AG04450 (cell line): ENCODE measurements at regions not wholly inside any gene's neighbourhood (a gene's known extent, or its start where the extent isn't known, plus 50 kb on each side); places are given as distances from the start of the nearest gene placed in this dataset.

Experiments
- CTCF ChIA-PET: fragments of 300-600, 350-600 bp; formaldehyde crosslinking; extraction: SDS; loops from one replicate; lab custom pipeline; 2022; ENCODE audit warnings: antibody characterized with exemption, inconsistent platforms; lab: Charles Lee
- POLR2A ChIA-PET: fragments of 350-600 bp; formaldehyde crosslinking; extraction: SDS; loops from one replicate; lab custom pipeline; 2021; ENCODE audit warnings: antibody characterized with exemption, inconsistent platforms; lab: Yijun Ruan, JAX
- DNase-seq: peaks from one replicate; pipeline ENCODE4 v3.0.0-alpha.2; 2011; ENCODE audit warnings: low read depth, low spot score
- H3K27ac ChIP-seq: one replicate; pipeline ENCODE4 v1.5.1; 2012; ENCODE audit warnings: low read depth, low read length, control low read depth
- H3K27me3 ChIP-seq: one replicate; pipeline ENCODE4 v1.6.0; 2012; ENCODE audit warnings: low read length; ENCODE audit not compliant: control insufficient read depth, insufficient read depth
- H3K4me3 ChIP-seq: 2 replicates; pipeline ENCODE4 v1.5.1; 2011; ENCODE audit warnings: mild to moderate bottlenecking, low read depth, low read length, control low read depth
- H3K9me3 ChIP-seq: 2 replicates; pipeline ENCODE4 v1.5.1; 2012; ENCODE audit warnings: low read length; ENCODE audit not compliant: control insufficient read depth, insufficient read depth
- TF ChIP-seq, protein P1 (sequence below): IDR thresholded peaks from 2 replicates; pipeline ENCODE4 v1.5.1; 2011; ENCODE audit warnings: low read depth, low read length, control low read depth, inconsistent platforms

DNA sequence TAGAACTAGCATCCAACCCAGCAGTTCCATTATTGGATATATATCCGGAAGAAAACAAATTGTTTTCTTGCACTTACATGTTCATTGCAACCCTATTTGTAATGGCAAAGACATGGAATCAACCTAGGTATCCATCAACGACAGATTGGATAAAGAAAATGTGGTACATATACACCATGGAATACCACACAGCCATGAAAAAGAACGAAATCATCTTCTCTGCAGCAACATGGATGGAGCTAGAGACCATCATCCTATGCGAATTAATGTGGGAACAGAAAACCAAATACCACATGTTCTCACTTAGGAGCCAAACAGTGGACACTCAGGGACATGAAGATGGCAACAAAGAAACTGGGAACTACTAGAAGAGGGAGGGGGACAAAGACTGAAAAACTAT is 352.7 kb downstream of the CDH2 start:
- H3K27ac ChIP-seq: no peak overlapping the region
- H3K4me3 ChIP-seq: no peak overlapping the region
- TF ChIP-seq, protein P1, sequence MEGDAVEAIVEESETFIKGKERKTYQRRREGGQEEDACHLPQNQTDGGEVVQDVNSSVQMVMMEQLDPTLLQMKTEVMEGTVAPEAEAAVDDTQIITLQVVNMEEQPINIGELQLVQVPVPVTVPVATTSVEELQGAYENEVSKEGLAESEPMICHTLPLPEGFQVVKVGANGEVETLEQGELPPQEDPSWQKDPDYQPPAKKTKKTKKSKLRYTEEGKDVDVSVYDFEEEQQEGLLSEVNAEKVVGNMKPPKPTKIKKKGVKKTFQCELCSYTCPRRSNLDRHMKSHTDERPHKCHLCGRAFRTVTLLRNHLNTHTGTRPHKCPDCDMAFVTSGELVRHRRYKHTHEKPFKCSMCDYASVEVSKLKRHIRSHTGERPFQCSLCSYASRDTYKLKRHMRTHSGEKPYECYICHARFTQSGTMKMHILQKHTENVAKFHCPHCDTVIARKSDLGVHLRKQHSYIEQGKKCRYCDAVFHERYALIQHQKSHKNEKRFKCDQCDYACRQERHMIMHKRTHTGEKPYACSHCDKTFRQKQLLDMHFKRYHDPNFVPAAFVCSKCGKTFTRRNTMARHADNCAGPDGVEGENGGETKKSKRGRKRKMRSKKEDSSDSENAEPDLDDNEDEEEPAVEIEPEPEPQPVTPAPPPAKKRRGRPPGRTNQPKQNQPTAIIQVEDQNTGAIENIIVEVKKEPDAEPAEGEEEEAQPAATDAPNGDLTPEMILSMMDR: no peak
- DNase-seq: no peak
- POLR2A ChIA-PET: no interaction called here
- CTCF ChIA-PET: no interaction called here
- no peaks in the 10 kb centered on the region for H3K9me3 ChIP-seq
- no peaks in the 10 kb centered on the region for H3K27me3 ChIP-seq

DNA sequence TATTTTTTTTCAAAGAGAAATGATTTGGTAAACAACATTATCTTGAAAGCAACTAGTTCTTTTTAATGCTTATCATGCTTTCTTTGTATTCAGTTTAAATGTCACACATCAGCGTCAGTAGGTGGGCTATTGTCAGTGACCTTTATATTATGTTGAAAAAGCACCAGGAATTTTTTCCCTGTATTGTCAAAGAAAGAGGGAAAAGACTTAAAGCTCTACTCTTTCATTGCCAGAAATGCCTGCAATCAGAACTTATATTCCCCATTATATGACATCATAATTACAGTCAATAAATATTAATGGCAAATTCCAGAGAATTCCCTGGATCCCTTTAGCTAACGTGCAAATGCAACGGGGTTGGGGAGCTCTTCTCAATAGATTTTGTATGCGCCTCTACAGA is 353.9 kb downstream of the CDH2 start:
- Histone ChIP-seq H3K27me3 (no peaks in the 10 kb centered on the region), H3K4me3 (no peak overlapping the region), H3K9me3 (no peaks in the 10 kb centered on the region), H3K27ac (no peak overlapping the region)
- no peak for DNase-seq
- CTCF ChIA-PET: no interaction called here
- TF ChIP-seq, protein P1: no peak
- POLR2A ChIA-PET: no interaction called here

DNA sequence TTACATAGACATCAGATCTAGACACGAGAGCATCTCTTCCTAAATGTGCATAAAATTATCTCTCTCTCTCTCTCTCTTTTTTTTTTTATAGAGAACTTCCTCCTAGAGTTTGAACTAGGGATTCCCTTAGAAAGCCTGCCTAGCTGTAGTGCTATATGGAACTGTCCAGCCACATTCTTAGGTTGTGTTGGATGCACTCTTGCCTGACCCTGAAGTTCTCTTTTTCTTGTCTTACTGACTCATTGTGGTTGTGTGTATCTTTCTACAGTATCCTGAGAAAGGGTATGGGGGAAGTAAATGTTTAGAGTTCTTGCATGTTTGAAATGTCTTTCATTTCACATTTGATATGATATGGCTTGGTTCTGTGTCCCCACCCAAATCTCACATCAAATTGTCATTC is 368.2 kb downstream of the CDH2 start:
- H3K4me3 ChIP-seq: no peak overlapping the region
- H3K9me3 ChIP-seq: no peaks in the 10 kb centered on the region
- ChIA-PET POLR2A (no interaction called here), CTCF (no interaction called here)
- H3K27ac ChIP-seq: no peak overlapping the region
- TF ChIP-seq, protein P1: no peak
- no peak for DNase-seq
- H3K27me3 ChIP-seq: no peaks in the 10 kb centered on the region

DNA sequence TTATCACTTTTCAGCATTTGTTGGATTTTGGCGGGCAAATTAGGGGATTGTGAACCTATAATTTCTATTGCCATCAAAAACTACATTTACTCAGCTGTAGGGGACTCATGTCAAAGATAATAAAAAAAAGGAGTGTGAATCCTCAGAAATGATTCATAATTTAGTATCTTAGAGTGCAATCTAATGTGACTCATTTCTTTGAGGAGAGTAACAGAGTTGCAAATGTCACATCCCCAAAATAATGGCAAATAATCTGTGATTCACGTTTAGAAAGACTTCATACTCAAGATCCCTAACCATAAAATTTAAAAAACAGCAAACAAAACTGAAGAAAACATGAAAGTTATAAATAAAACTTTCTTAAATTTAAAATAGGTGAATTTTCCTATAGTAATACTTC is 373.0 kb downstream of the CDH2 start:
- Histone ChIP-seq H3K27ac (no peak overlapping the region), H3K4me3 (no peak overlapping the region), H3K27me3 (no peaks in the 10 kb centered on the region), H3K9me3 (no peaks in the 10 kb centered on the region)
- TF ChIP-seq, protein P1: no peak
- DNase-seq: no peak
- ChIA-PET CTCF (no interaction called here), POLR2A (no interaction called here)

DNA sequence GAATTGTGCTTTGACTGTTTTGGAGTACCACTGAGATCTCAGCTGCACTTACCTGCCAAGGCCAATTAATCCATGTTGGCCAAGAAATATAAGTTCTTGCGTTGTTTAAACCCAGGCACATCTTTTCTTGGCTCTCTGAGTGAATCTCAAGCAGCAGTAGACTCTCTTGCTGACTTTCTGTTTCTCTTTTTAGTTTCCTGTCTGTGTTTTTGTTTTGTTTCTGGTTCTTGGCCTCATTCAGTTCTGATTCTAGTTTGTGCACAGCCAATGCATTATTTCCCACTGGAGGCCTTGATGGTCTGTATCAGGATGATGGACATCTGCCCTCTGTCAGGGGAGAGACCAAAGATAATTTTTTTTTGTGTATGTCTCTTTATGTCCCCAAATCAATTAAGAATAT is 379.4 kb downstream of the CDH2 start:
- no peaks in the 10 kb centered on the region for H3K9me3 ChIP-seq
- no peak overlapping the region for H3K27ac ChIP-seq
- no peak overlapping the region for H3K4me3 ChIP-seq
- TF ChIP-seq, protein P1: no peak
- H3K27me3 ChIP-seq: no peaks in the 10 kb centered on the region
- ChIA-PET POLR2A (no interaction called here), CTCF (no interaction called here)
- no peak for DNase-seq
